Natural killer cell (primary cell): ENCODE measurements at regions not wholly inside any gene's neighbourhood (a gene's known extent, or its start where the extent isn't known, plus 50 kb on each side); places are given as distances from the start of the nearest gene placed in this dataset.

Experiments
- ATAC-seq, 3 donors: fragments of 150-1000 bp in 2 of 3; fragments of 200-7000 bp in 1 of 3; cut with Tn5 transposase; 1 replicate in 1 of 3; 2 replicates in 2 of 3; pipeline ENCODE4 v1.10.0; 2021; ENCODE audit warnings: mild to moderate bottlenecking in 2 of 3, moderate library complexity in 2 of 3
- DNase-seq, 2 donors: peaks; one replicate each; pipeline versions ENCODE4 v3.0.0 to v3.0.0-alpha.2; 2013 to 2021; ENCODE audit warnings: mixed read lengths in 1 of 2
- H3K27ac ChIP-seq: one replicate; pipeline ENCODE4 v1.5.1; 2013; ENCODE audit warnings: mild to moderate bottlenecking, low read length
- H3K27me3 ChIP-seq: one replicate; pipeline ENCODE4 v1.6.1; 2013; ENCODE audit warnings: low read length; ENCODE audit not compliant: control insufficient read depth, insufficient read depth
- H3K36me3 ChIP-seq: one replicate; pipeline ENCODE4 v1.6.1; 2013; ENCODE audit warnings: low read length; ENCODE audit not compliant: control insufficient read depth, insufficient read depth
- H3K4me1 ChIP-seq: one replicate; pipeline ENCODE4 v1.6.1; 2013; ENCODE audit warnings: low read length; ENCODE audit not compliant: control insufficient read depth, insufficient read depth
- H3K4me3 ChIP-seq: one replicate; pipeline ENCODE4 v1.5.1; 2013; ENCODE audit warnings: low read length
- H3K9me3 ChIP-seq: one replicate; pipeline ENCODE4 v1.6.1; 2013; ENCODE audit warnings: low read length; ENCODE audit not compliant: control insufficient read depth, insufficient read depth
- H3K27ac Mint-ChIP-seq, 2 donors: one replicate each; pipeline ENCODE4 v1.8.0; 2022; ENCODE audit warnings: mild to moderate bottlenecking in 2 of 2, mixed read lengths in 2 of 2, moderate library complexity in 1 of 2
- H3K27me3 Mint-ChIP-seq, 2 donors: one replicate each; pipeline ENCODE4 v1.8.0; 2022; ENCODE audit warnings: low read depth in 2 of 2, mixed read lengths in 2 of 2
- H3K36me3 Mint-ChIP-seq: one replicate; pipeline ENCODE4 v1.8.0; 2022; ENCODE audit warnings: mixed read lengths
- H3K4me1 Mint-ChIP-seq, 2 donors: one replicate each; pipeline ENCODE4 v1.8.0; 2022; ENCODE audit warnings: mixed read lengths in 2 of 2
- H3K4me3 Mint-ChIP-seq: one replicate; pipeline ENCODE4 v1.8.0; 2022; ENCODE audit warnings: mild to moderate bottlenecking, moderate library complexity, mixed read lengths
- H3K9me3 Mint-ChIP-seq, 2 donors: one replicate each; pipeline ENCODE4 v1.8.0; 2022; ENCODE audit warnings: mixed read lengths in 2 of 2
- WGBS: methylation state at CpG from one replicate; pipeline ENCODE4 v1.1.7; 2013; ENCODE audit warnings: missing lambda C conversion rate; ENCODE audit not compliant: insufficient coverage; 5-methylcytosine and 5-hydroxymethylcytosine counted together
- intact Hi-C: fragments of 100-400 bp; cut with micrococcal nuclease; formaldehyde crosslinking; loops from one replicate; pipeline ENCODE4 v1.14.2; 2022
- TF ChIP-seq, protein P1 (sequence below): fragments of 200-600 bp; IDR thresholded peaks from one replicate; pipeline ENCODE4 v1.8.0; 2022; ENCODE audit warnings: antibody characterized with exemption

GRCh38 chr5:155987265-155987810, 339.6 kb upstream of the SGCD start:
- Mint-ChIP-seq H3K4me3 (no peak overlapping the region), H3K9me3 (peaks cover 0 to 5% of the 10 kb centered on the region in 2 donors), H3K36me3 (no peaks in the 10 kb centered on the region), H3K27me3 (peaks cover 0 to 6% of the 10 kb centered on the region in 2 donors), H3K27ac (no peak overlapping the region), H3K4me1 (no peaks in the 10 kb centered on the region)
- 58% methylated on average over 5 of the region's 5 CpGs for WGBS
- ATAC-seq (no peak), DNase-seq (no peak)
- H3K4me1 ChIP-seq, result no peaks in the 10 kb centered on the region
- H3K27ac ChIP-seq, result no peak overlapping the region
- H3K4me3 ChIP-seq, result no peak overlapping the region
- no peaks in the 10 kb centered on the region for H3K27me3 ChIP-seq
- H3K36me3 ChIP-seq, result no peaks in the 10 kb centered on the region
- intact Hi-C loops, result no loop called here
- TF ChIP-seq, protein P1, sequence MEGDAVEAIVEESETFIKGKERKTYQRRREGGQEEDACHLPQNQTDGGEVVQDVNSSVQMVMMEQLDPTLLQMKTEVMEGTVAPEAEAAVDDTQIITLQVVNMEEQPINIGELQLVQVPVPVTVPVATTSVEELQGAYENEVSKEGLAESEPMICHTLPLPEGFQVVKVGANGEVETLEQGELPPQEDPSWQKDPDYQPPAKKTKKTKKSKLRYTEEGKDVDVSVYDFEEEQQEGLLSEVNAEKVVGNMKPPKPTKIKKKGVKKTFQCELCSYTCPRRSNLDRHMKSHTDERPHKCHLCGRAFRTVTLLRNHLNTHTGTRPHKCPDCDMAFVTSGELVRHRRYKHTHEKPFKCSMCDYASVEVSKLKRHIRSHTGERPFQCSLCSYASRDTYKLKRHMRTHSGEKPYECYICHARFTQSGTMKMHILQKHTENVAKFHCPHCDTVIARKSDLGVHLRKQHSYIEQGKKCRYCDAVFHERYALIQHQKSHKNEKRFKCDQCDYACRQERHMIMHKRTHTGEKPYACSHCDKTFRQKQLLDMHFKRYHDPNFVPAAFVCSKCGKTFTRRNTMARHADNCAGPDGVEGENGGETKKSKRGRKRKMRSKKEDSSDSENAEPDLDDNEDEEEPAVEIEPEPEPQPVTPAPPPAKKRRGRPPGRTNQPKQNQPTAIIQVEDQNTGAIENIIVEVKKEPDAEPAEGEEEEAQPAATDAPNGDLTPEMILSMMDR, result no peak
- no peaks in the 10 kb centered on the region for H3K9me3 ChIP-seq

DNA sequence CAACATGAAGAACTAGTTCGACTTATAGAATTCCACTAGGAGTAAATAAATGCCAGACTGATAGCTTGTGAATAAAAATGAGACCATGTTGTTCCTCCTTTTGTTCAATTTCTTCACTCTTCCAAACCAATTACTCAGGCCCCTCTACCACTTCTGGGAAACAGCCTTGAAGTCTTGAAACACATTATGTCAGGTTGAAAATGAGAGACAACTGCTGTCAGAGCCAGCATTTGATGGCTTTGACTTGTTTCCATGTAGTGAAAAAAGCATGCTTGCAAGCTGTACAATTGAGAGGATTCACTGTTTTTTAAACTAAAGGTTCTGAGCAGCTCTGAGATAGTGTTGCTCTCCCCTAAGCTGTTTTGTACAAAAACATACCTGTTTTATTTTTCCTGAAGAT, 337.1 kb upstream of the SGCD start:
- intact Hi-C loops, result no loop called here
- Mint-ChIP-seq H3K27ac (no peak overlapping the region), H3K4me1 (no peaks in the 10 kb centered on the region), H3K9me3 (peaks cover 0 to 5% of the 10 kb centered on the region in 2 donors), H3K4me3 (no peak overlapping the region), H3K36me3 (no peaks in the 10 kb centered on the region), H3K27me3 (peaks cover 2 to 6% of the 10 kb centered on the region in 2 donors)
- WGBS, result 89% methylated on average over 1 of the region's 1 CpG
- DNase-seq (no peak), ATAC-seq (no peak)
- no peaks in the 10 kb centered on the region for H3K4me1 ChIP-seq
- H3K27ac ChIP-seq, result no peak overlapping the region
- no peaks in the 10 kb centered on the region for H3K27me3 ChIP-seq
- no peak overlapping the region for H3K4me3 ChIP-seq
- TF ChIP-seq, protein P1, result no peak
- no peaks in the 10 kb centered on the region for H3K9me3 ChIP-seq
- H3K36me3 ChIP-seq, result no peaks in the 10 kb centered on the region

DNA sequence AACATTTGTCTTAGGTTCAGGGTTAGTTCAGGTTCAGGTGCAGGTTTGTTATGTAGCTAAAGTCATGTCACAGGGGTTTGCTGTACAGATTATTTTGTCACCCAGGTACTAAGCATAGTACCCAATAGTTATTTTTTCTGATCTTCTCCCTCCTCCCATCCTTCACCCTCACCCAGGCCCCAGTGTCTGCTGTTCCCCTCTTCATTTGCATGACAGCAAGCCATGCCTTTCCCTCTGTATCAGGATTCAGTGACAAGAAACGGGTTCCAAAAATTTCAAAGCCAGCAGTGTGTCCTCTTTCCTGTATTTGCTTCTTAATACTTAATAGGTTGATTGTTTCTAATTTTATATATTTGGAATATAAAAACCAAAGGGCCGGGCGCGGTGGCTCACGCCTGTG, 330.8 kb upstream of the SGCD start:
- no peaks in the 10 kb centered on the region for H3K9me3 ChIP-seq
- intact Hi-C loops, result no loop called here
- Mint-ChIP-seq H3K27me3 (peaks cover 0 to 2% of the 10 kb centered on the region in 2 donors), H3K27ac (no peak overlapping the region), H3K4me1 (no peaks in the 10 kb centered on the region), H3K9me3 (peaks cover 0 to 2% of the 10 kb centered on the region in 2 donors), H3K36me3 (no peaks in the 10 kb centered on the region), H3K4me3 (no peak overlapping the region)
- H3K27ac ChIP-seq, result no peak overlapping the region
- TF ChIP-seq, protein P1, result no peak
- H3K36me3 ChIP-seq, result no peaks in the 10 kb centered on the region
- 90% methylated on average over 5 of the region's 5 CpGs for WGBS
- no peak overlapping the region for H3K4me3 ChIP-seq
- H3K27me3 ChIP-seq, result no peaks in the 10 kb centered on the region
- no peaks in the 10 kb centered on the region for H3K4me1 ChIP-seq
- DNase-seq, result no peak
- no peak for ATAC-seq

DNA sequence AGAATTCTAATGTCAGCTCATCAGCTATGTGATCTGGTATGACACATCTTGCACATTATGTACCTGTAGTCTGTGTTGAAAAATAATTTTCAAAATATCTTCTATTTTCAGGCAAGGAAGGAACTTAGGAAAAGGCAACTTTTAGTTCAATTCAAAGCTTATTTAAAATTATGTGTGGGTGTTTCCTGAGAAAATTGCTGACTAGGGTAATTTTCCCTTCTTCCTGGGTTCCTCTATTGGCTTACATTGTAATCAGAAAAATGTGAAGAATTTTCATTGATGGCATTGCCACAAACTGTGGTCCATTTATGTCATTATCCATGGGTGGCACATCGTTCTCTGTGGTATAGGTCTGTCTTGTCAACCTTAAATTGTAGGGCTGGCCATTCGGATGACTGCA, 328.7 kb upstream of the SGCD start:
- H3K27ac Mint-ChIP-seq, result no peak overlapping the region
- DNase-seq (no peak), ATAC-seq (no peak)
- no peaks in the 10 kb centered on the region for H3K36me3 ChIP-seq
- TF ChIP-seq, protein P1, result no peak
- no peaks in the 10 kb centered on the region for H3K4me1 ChIP-seq
- intact Hi-C loops, result no loop called here
- no peak overlapping the region for H3K4me3 ChIP-seq
- no peak overlapping the region for H3K27ac ChIP-seq
- WGBS, result 80% methylated on average over 1 of the region's 2 CpGs
- H3K9me3 Mint-ChIP-seq, result no peaks in the 10 kb centered on the region
- H3K4me3 Mint-ChIP-seq, result no peak overlapping the region
- H3K9me3 ChIP-seq, result no peaks in the 10 kb centered on the region
- no peaks in the 10 kb centered on the region for H3K27me3 ChIP-seq
- H3K4me1 Mint-ChIP-seq, result no peaks in the 10 kb centered on the region
- H3K27me3 Mint-ChIP-seq, result no peaks in the 10 kb centered on the region
- H3K36me3 Mint-ChIP-seq, result no peaks in the 10 kb centered on the region
